Caco-2 (cell line): ENCODE measurements at regions not wholly inside any gene's neighbourhood (a gene's known extent, or its start where the extent isn't known, plus 50 kb on each side); places are given as distances from the start of the nearest gene placed in this dataset.

Experiments
- BruUV-seq: library from RNA; stranded (reverse); fragments of 400-500 nt; replicated peaks from 2 replicates; lab custom pipeline; 2021; lab: Mats Ljungman, UMichigan
- CTCF ChIA-PET: fragments of 300-600 bp; sonication (Branson Sonifier 250); formaldehyde crosslinking; loops from one replicate; lab custom pipeline; 2022; ENCODE audit warnings: antibody characterized with exemption; lab: Charles Lee
- POLR2A ChIA-PET: fragments of 300-600 bp; sonication (Branson Sonifier 250); formaldehyde crosslinking; loops from one replicate; lab custom pipeline; 2022; ENCODE audit warnings: antibody characterized with exemption; lab: Charles Lee
- DNase-seq, 2 experiments: peaks; one replicate each; pipeline versions ENCODE4 v3.0.0 to v3.0.0-alpha.2; 2020 to 2022
- H3K27me3 ChIP-seq: replicated peaks from 2 replicates; pipeline ENCODE4 v1.6.0; 2011; ENCODE audit warnings: low read length; ENCODE audit not compliant: control insufficient read depth, insufficient read depth
- H3K36me3 ChIP-seq: 2 replicates; pipeline ENCODE4 v1.5.1; 2011; ENCODE audit warnings: low read length; ENCODE audit not compliant: control insufficient read depth, insufficient read depth
- H3K4me1 ChIP-seq: fragments of 250-450 bp; sonication (Bioruptor Pico); 2 replicates; pipeline ENCODE4 v1.5.1; 2020; ENCODE audit warnings: mild to moderate bottlenecking
- H3K4me3 ChIP-seq: 2 replicates; pipeline ENCODE4 v1.5.1; 2011; ENCODE audit warnings: low read depth, mild to moderate bottlenecking, control low read depth, low read length
- H3K9me3 ChIP-seq: fragments of 250-450 bp; sonication (Bioruptor Pico); 2 replicates; pipeline ENCODE4 v1.5.1; 2020; ENCODE audit warnings: mild to moderate bottlenecking, moderate library complexity
- H3K27ac Mint-ChIP-seq: one replicate; pipeline ENCODE4 v1.8.0; 2022; ENCODE audit warnings: mixed read lengths; ENCODE audit not compliant: unreplicated experiment
- H3K27me3 Mint-ChIP-seq: one replicate; pipeline ENCODE4 v1.8.0; 2022; ENCODE audit warnings: mixed read lengths; ENCODE audit not compliant: insufficient read depth, unreplicated experiment
- H3K36me3 Mint-ChIP-seq: one replicate; pipeline ENCODE4 v1.8.0; 2022; ENCODE audit warnings: mild to moderate bottlenecking, mixed read lengths; ENCODE audit not compliant: insufficient read depth, unreplicated experiment
- H3K4me1 Mint-ChIP-seq: one replicate; pipeline ENCODE4 v1.8.0; 2022; ENCODE audit warnings: low read depth, mixed read lengths; ENCODE audit not compliant: unreplicated experiment
- H3K4me3 Mint-ChIP-seq: one replicate; pipeline ENCODE4 v1.8.0; 2022; ENCODE audit warnings: mild to moderate bottlenecking, moderate library complexity, mixed read lengths; ENCODE audit not compliant: unreplicated experiment
- H3K9me3 Mint-ChIP-seq: one replicate; pipeline ENCODE4 v1.8.0; 2022; ENCODE audit warnings: mixed read lengths; ENCODE audit not compliant: unreplicated experiment
- CTCF ChIP-seq, 2 experiments: fragments of 200-600 bp in 1 of 2; IDR thresholded peaks; 1 replicate in 1 of 2; 2 replicates in 1 of 2; pipeline versions ENCODE4 v1.5.1 to v1.8.0; 2011 to 2022; ENCODE audit warnings: antibody characterized with exemption in 1 of 2, control low read depth in 1 of 2, inconsistent platforms in 1 of 2, low read depth in 1 of 2, low read length in 1 of 2, mild to moderate bottlenecking in 1 of 2, moderate library complexity in 1 of 2; ENCODE audit not compliant: insufficient read depth in 1 of 2, severe bottlenecking in 1 of 2, unreplicated experiment in 1 of 2
- intact Hi-C: fragments of 100-400 bp; cut with micrococcal nuclease; formaldehyde crosslinking; loops from one replicate; pipeline ENCODE4 v1.10.0; 2022; ENCODE audit not compliant: unreplicated experiment

GRCh38 chr5:5572976-5573797 is 150.7 kb downstream of the ICE1 start:
- no peaks in the 10 kb centered on the region for H3K36me3 ChIP-seq
- Mint-ChIP-seq H3K27ac (no peak overlapping the region), H3K27me3 (peaks cover 8% of the 10 kb centered on the region), H3K4me3 (no peak overlapping the region), H3K36me3 (no peaks in the 10 kb centered on the region), H3K9me3 (no peaks in the 10 kb centered on the region), H3K4me1 (no peaks in the 10 kb centered on the region)
- DNase-seq, result no peak
- CTCF ChIA-PET, result no interaction called here
- no peaks in the 10 kb centered on the region for H3K4me1 ChIP-seq
- H3K27me3 ChIP-seq, result no peaks in the 10 kb centered on the region
- H3K9me3 ChIP-seq, result no peaks in the 10 kb centered on the region
- POLR2A ChIA-PET, result no interaction called here
- TF ChIP-seq CTCF (IDR thresholded peaks at IDR 0.05; ENCODE audit: insufficient read depth in 1 of 2, low read depth in 1 of 2, low read length in 1 of 2, severe bottlenecking in 1 of 2, unreplicated experiment in 1 of 2), result no peak
- BruUV-seq, result no TSS peak
- no peak overlapping the region for H3K4me3 ChIP-seq
- intact Hi-C loops, result no loop called here

GRCh38 chr5:5572010-5572865 is 149.8 kb downstream of the ICE1 start:
- intact Hi-C loops, result no loop called here
- BruUV-seq, result no TSS peak
- no peaks in the 10 kb centered on the region for H3K4me1 Mint-ChIP-seq
- H3K36me3 Mint-ChIP-seq, result no peaks in the 10 kb centered on the region
- Histone ChIP-seq H3K4me3 (no peak overlapping the region), H3K36me3 (no peaks in the 10 kb centered on the region), H3K27me3 (no peaks in the 10 kb centered on the region), H3K4me1 (no peaks in the 10 kb centered on the region), H3K9me3 (no peaks in the 10 kb centered on the region)
- peaks cover 14% of the 10 kb centered on the region for H3K27me3 Mint-ChIP-seq
- no peak for DNase-seq
- H3K27ac Mint-ChIP-seq, result no peak overlapping the region
- no peak for TF ChIP-seq CTCF (IDR thresholded peaks at IDR 0.05; ENCODE audit: insufficient read depth in 1 of 2, low read depth in 1 of 2, low read length in 1 of 2, severe bottlenecking in 1 of 2, unreplicated experiment in 1 of 2)
- ChIA-PET CTCF (no interaction called here), POLR2A (no interaction called here)
- H3K9me3 Mint-ChIP-seq, result no peaks in the 10 kb centered on the region
- no peak overlapping the region for H3K4me3 Mint-ChIP-seq

DNA sequence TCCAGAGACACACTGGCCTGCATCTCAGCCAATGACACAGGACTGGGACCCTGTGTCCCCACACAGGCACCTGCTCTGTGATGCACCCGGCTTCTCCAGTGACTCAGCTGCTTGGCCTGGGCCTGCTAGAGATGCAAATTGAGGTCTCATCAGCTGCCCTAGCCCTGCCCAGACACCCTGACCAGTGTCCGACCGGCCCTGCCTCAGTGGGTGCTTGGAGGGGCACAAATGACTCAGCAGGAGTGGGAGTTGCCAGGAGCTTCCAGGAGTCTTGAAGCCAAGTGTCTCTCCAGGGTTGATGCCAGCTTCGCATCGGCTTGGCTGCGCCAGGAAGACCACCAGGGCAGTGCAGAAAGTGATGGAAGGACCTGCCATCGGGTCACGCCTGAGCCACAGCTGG is 148.2 kb downstream of the ICE1 start:
- Mint-ChIP-seq H3K4me1 (no peaks in the 10 kb centered on the region), H3K9me3 (no peaks in the 10 kb centered on the region), H3K27ac (no peak overlapping the region), H3K36me3 (no peaks in the 10 kb centered on the region), H3K27me3 (peaks cover 14% of the 10 kb centered on the region), H3K4me3 (no peak overlapping the region)
- H3K4me3 ChIP-seq, result no peak overlapping the region
- CTCF ChIA-PET, result no interaction called here
- no peaks in the 10 kb centered on the region for H3K9me3 ChIP-seq
- H3K36me3 ChIP-seq, result no peaks in the 10 kb centered on the region
- intact Hi-C loops, result no loop called here
- H3K4me1 ChIP-seq, result no peaks in the 10 kb centered on the region
- no peak for TF ChIP-seq CTCF (IDR thresholded peaks at IDR 0.05; ENCODE audit: insufficient read depth in 1 of 2, low read depth in 1 of 2, low read length in 1 of 2, severe bottlenecking in 1 of 2, unreplicated experiment in 1 of 2)
- POLR2A ChIA-PET, result no interaction called here
- no peak for DNase-seq
- no peaks in the 10 kb centered on the region for H3K27me3 ChIP-seq
- no TSS peak for BruUV-seq
